HG02571 (cell line): ENCODE measurements at regions not wholly inside any gene's neighbourhood (a gene's known extent, or its start where the extent isn't known, plus 50 kb on each side); places are given as distances from the start of the nearest gene placed in this dataset.

Experiments used
- ATAC-seq: cut with Tn5 transposase; IDR thresholded peaks from one replicate; pipeline ENCODE4 v1.9.1; 2021; ENCODE audit warnings: mild to moderate bottlenecking, moderate library complexity; ENCODE audit not compliant: unreplicated experiment

- no peak for ATAC-seq
Observed at GRCh38 chr10:128694168-128694850, 568.1 kb upstream of the MKI67 start.

GRCh38 chr10:128694851-128695725 lies 568.9 kb upstream of the MKI67 start:
- ATAC-seq, result no peak

- no peak for ATAC-seq
Observed at GRCh38 chr10:128695931-128696330, 569.7 kb upstream of the MKI67 start.

GRCh38 chr10:128697437-128697836 lies 571.2 kb upstream of the MKI67 start:
- ATAC-seq, result no peak

GRCh38 chr10:128701381-128701780 lies 575.2 kb upstream of the MKI67 start:
- no peak for ATAC-seq

- ATAC-seq, result no peak
Observed at GRCh38 chr10:128701837-128702236, 575.6 kb upstream of the MKI67 start.

- no peak for ATAC-seq
Observed at GRCh38 chr10:128704716-128705115, 578.5 kb upstream of the MKI67 start.

GRCh38 chr10:128708182-128708581 lies 582.0 kb upstream of the MKI67 start:
- ATAC-seq, result no peak

- no peak for ATAC-seq
Observed at GRCh38 chr10:128709686-128710085, 583.5 kb upstream of the MKI67 start.

- no peak for ATAC-seq
Observed at GRCh38 chr10:128710098-128710797, 584.0 kb upstream of the MKI67 start.

- no peak for ATAC-seq
Observed at GRCh38 chr10:128710798-128711183, 584.6 kb upstream of the MKI67 start.

GRCh38 chr10:128711806-128712205 lies 585.6 kb upstream of the MKI67 start:
- no peak for ATAC-seq

- ATAC-seq, result no peak
Observed at GRCh38 chr10:128712661-128713400, 586.6 kb upstream of the MKI67 start.

GRCh38 chr10:128713471-128713870 lies 587.2 kb upstream of the MKI67 start:
- ATAC-seq, result no peak

GRCh38 chr10:128713874-128714570 lies 587.8 kb upstream of the MKI67 start:
- ATAC-seq, result no peak

GRCh38 chr10:128714644-128715415 lies 588.6 kb upstream of the MKI67 start:
- no peak for ATAC-seq

- ATAC-seq, result no peak
Observed at GRCh38 chr10:128716181-128716580, 590.0 kb upstream of the MKI67 start.

GRCh38 chr10:128721963-128722445 lies 595.8 kb upstream of the MKI67 start:
- no peak for ATAC-seq

- no peak for ATAC-seq
Observed at GRCh38 chr10:128722947-128723346, 596.7 kb upstream of the MKI67 start.
